GM13977 (cell line): ENCODE measurements at regions not wholly inside any gene's neighbourhood (a gene's known extent, or its start where the extent isn't known, plus 50 kb on each side); places are given as distances from the start of the nearest gene placed in this dataset.
"Not testable (repeated sequence)": the region's sequence is repeated elsewhere in the genome, so short reads cannot be mapped to it uniquely, and the experiment has no call there.

ENCODE experiments used
- DNase-seq: peaks from one replicate; pipeline ENCODE4 v3.0.0; 2012; ENCODE audit warnings: low spot score
- CTCF ChIP-seq: IDR thresholded peaks from 2 replicates; pipeline ENCODE4 v1.5.1; 2012; ENCODE audit warnings: mild to moderate bottlenecking, control low read depth; ENCODE audit not compliant: insufficient read depth; ENCODE audit errors: extremely low read depth, missing control alignments
- in situ Hi-C: fragments of 300-500 bp; cut with MboI; formaldehyde crosslinking; loops from one replicate; pipeline ENCODE4 v1.12.0; 2022; ENCODE audit warnings: low sequenced_read_pairs, low pct_unique_long_range_greater_than_20kb, mixed read lengths, inconsistent platforms; ENCODE audit not compliant: unreplicated experiment

- in situ Hi-C loops = loop anchor here (10.0 to 25.0 kb wide), 2 partner anchors 244 to 526 kb away; no protein-coding TSS in a partner anchor
- DNase-seq = no peak
- TF ChIP-seq CTCF = no peak
Observed at GRCh38 chr5:130868186-130868840, 296.7 kb downstream of the HINT1 start.

GRCh38 chr5:130845049-130845765 lies 319.8 kb downstream of the HINT1 start:
- no peak for TF ChIP-seq CTCF
- in situ Hi-C loops = no loop called here
- DNase-seq = no peak

- TF ChIP-seq CTCF = no peak
- no peak for DNase-seq
- in situ Hi-C loops = no loop called here
Observed at GRCh38 chr5:130836729-130837649, 328.1 kb downstream of the HINT1 start.

GRCh38 chr5:130817598-130818384 lies 347.3 kb downstream of the HINT1 start:
- DNase-seq, in situ Hi-C loops: not testable (repeated sequence)

GRCh38 chr5:130815246-130815645 lies 349.8 kb downstream of the HINT1 start:
- in situ Hi-C loops = no loop called here
- DNase-seq = no peak
- TF ChIP-seq CTCF = no peak

- no peak for TF ChIP-seq CTCF
- no peak for DNase-seq
- in situ Hi-C loops = no loop called here
Observed at GRCh38 chr5:130808691-130809090, 356.4 kb downstream of the HINT1 start.
